Fibroblast of pulmonary artery (primary cell): ENCODE measurements at regions not wholly inside any gene's neighbourhood (a gene's known extent, or its start where the extent isn't known, plus 50 kb on each side); places are given as distances from the start of the nearest gene placed in this dataset.
"Not testable (repeated sequence)": the region's sequence is repeated elsewhere in the genome, so short reads cannot be mapped to it uniquely, and the experiment has no call there.

Source experiments
- DNase-seq: peaks from one replicate; pipeline ENCODE4 v3.0.0-alpha.2; 2010; ENCODE audit warnings: low read depth
- H3K4me3 ChIP-seq: replicated peaks from 2 replicates; pipeline ENCODE4 v1.5.1; 2011; ENCODE audit warnings: low read depth, mild to moderate bottlenecking, control low read depth, low read length, moderate library complexity
- TF ChIP-seq, protein P1 (sequence below): IDR thresholded peaks from 2 replicates; pipeline ENCODE4 v1.5.1; 2011; ENCODE audit warnings: mild to moderate bottlenecking, control low read depth, low read length, inconsistent platforms; ENCODE audit errors: missing control alignments

DNA sequence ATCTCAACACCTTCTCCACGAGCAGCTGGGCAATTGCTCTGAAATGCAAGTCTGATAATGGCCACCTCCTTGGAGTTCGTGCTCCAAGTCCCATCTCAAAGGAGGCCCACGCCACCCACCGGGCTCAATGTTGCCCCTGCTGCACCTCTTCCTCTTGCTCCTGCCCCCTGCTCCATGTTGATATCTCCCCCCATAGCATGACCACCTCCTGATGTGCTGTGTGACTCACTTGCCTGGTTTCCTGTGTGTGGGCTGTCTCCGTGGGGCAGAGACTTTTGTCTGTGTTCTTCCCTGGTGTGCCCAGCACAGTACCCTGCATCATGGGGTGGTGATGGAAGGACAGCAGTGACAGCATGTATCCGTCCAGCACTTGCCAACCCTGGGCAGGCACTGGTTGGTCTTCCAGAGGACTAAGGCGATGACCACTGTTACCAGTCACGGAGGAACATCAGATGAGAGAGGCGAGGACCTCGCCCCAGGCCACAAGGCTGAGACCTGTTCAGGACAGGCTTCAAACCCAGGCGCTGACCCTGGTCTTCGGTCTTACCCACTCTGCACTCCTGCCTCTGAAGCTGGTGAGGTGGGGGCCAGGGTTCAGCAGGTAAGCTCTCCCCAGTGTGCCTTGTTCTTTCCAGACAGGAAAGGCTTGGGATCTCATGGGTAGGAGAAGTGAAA lies 104.6 kb upstream of the LRPAP1 start:
- H3K4me3 ChIP-seq, result no peak overlapping the region
- TF ChIP-seq, protein P1, sequence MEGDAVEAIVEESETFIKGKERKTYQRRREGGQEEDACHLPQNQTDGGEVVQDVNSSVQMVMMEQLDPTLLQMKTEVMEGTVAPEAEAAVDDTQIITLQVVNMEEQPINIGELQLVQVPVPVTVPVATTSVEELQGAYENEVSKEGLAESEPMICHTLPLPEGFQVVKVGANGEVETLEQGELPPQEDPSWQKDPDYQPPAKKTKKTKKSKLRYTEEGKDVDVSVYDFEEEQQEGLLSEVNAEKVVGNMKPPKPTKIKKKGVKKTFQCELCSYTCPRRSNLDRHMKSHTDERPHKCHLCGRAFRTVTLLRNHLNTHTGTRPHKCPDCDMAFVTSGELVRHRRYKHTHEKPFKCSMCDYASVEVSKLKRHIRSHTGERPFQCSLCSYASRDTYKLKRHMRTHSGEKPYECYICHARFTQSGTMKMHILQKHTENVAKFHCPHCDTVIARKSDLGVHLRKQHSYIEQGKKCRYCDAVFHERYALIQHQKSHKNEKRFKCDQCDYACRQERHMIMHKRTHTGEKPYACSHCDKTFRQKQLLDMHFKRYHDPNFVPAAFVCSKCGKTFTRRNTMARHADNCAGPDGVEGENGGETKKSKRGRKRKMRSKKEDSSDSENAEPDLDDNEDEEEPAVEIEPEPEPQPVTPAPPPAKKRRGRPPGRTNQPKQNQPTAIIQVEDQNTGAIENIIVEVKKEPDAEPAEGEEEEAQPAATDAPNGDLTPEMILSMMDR, result no peak
- DNase-seq, result no peak

DNA sequence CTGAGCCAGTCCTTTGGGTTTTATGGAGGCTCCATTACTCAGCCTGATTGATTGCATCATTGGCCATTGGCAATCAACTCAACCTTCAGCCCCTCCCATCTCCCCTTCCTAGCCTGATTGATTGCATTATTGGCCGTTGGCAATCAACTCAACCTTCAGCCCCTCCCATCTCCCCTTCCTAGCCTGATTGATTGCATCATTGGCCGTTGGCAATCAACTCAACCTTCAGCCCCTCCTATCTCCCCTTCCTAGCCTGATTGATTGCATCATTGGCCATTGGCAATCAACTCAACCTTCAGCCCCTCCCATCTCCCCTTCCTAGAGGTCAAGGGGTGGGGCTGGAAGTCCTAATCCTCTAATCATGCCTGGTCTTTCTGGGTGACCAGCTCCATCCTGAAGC lies 103.8 kb upstream of the LRPAP1 start:
- not testable (repeated sequence) for DNase-seq, H3K4me3 ChIP-seq

DNA sequence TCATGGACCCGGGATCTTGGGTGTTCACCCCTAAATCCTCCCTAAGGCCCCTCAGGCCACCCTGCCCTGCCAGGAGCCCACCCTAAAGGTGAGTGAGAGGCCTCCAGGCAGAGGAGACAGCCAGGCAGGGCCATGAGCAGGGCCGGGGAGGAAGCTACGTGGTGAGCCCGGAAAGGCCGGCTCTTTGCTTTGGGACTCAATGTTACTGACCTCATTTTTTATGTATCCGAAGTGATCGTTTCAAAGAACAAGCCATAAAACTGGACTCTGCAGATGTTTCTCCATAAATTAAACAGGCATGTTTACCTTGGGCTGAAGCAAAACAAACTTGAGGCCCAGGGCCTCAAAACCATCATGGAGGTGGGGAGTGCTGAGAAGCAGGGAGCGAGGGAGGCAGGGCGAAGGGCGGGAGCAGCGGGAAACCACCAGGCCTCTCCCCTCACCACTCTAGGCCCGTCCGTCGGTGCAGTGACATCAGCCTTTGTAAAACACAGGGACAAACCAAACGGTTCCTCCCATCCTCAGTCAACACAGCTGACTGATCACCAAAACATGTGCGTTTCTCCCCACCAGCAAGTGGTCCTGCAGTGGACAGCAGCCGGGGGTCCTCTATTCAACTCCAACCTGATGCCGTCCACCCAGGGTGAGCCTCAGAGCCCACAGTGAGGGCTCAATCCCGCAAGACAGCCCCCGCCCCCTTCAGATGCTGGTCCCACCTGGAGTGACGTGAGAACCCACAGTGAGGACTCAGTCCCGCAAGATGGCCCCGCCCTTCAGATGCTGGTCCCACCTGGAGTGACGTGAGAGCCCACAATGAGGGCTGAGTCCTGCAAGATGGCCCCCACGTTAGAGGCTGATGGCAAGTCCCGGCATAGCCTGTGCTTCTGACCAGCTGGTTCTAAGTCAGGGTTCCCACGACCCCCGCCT lies 102.9 kb upstream of the LRPAP1 start:
- no peak for DNase-seq
- no peak overlapping the region for H3K4me3 ChIP-seq
- TF ChIP-seq, protein P1, result no peak

DNA sequence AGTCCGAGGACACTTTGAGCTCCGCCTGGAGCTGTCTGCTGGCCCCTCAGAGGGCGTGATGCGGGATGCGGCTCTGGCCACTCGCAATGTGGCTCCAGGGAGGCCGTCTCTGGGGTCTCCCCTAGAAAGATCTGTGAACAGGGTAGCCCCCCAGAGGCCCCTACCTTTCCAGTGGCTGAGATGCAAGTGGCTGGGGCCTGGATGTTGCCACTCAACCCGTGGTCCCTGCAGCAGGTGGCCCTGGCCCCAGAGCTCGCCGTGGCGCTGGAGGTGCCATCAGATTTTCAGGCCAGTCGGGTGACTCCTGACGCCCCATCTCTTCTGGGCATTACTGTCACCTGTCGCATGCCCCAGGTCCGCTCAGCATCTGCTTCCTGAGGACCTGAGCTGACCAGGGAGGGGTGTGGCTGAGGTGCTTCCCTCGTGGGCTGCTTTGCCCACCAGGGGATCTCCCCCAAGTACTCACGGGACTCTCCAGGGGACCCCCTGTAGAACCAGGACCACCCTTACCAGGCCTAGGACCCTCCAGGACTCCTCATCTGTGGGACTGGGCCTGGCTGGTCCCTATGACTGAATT lies 102.1 kb upstream of the LRPAP1 start:
- TF ChIP-seq, protein P1, result no peak
- H3K4me3 ChIP-seq, result no peak overlapping the region
- no peak for DNase-seq

DNA sequence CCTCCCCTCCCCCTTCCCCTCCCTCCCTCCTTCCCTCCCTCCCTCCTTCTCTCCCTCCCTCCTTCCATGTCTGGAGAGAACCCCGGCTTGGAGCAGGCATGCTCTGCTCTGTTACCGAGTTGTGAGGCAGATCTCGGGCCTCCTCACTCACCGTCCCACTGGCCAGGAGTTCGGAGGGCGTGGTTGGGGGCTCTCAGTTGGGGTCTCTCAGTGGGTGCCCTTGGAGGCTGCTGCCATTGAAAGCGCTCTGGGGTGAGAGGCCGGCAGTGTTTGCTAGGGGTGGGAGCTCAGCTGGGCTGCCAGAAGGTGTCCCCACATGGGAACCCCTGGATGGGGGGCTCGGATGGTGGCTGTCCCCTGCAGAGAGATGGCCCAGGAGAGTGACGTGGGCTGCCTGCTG lies 101.1 kb upstream of the LRPAP1 start:
- not testable (repeated sequence) for DNase-seq, H3K4me3 ChIP-seq

DNA sequence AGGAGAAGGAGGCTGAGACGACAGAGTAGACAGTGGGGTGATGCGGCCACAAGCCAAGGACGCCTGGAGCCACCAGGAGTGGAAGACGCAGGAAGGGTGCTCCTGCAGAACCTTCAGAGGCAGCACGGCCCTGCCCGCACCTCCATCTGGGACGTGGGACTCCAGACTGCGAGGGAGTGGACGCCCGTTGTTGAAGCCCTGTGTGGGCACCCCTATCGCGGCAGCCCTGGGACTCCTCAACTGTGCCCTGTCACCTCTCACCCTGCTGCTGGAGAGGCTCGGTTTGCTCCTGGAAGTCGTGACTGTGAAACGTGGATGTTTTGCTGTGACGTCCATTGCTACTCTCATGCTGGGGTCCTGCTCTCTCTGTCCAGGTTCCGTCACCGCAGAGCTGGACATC lies 100.6 kb upstream of the LRPAP1 start:
- not testable (repeated sequence) for H3K4me3 ChIP-seq, DNase-seq

DNA sequence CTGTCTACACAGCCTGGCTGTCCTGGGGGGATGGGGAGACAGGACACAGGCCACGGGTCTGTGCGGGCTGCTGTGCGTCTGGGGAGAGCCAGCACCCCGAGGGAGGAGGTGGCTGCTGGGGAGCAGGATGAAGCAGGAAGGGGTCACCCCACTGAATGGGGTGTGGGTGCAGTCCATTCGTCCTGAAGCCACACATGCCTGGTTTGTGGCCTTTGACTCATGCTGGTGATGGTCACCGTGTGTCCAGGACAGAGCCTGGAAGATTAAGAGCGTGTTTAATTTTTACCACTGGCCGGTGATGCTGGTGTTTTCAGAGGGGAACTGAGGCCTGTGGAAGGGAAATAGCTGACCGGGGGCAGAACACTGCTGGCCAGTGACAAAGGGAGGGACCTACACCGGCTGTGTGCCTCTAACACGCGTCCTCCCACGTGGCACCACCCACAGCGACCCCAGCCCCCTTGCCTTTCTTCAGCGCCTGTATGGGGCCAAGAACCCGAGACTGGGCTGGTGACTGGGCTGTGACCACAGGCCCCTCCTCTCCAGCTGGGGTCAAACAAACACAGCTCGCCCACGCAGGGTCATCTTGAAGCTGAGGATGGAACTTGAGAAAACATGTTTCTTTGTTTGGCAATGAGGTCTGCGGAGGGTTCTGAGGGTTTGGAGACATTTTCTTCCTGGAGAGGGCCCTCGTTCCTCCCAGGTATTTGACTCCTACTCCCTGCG lies 99.5 kb upstream of the LRPAP1 start:
- not testable (repeated sequence) for DNase-seq, H3K4me3 ChIP-seq

DNA sequence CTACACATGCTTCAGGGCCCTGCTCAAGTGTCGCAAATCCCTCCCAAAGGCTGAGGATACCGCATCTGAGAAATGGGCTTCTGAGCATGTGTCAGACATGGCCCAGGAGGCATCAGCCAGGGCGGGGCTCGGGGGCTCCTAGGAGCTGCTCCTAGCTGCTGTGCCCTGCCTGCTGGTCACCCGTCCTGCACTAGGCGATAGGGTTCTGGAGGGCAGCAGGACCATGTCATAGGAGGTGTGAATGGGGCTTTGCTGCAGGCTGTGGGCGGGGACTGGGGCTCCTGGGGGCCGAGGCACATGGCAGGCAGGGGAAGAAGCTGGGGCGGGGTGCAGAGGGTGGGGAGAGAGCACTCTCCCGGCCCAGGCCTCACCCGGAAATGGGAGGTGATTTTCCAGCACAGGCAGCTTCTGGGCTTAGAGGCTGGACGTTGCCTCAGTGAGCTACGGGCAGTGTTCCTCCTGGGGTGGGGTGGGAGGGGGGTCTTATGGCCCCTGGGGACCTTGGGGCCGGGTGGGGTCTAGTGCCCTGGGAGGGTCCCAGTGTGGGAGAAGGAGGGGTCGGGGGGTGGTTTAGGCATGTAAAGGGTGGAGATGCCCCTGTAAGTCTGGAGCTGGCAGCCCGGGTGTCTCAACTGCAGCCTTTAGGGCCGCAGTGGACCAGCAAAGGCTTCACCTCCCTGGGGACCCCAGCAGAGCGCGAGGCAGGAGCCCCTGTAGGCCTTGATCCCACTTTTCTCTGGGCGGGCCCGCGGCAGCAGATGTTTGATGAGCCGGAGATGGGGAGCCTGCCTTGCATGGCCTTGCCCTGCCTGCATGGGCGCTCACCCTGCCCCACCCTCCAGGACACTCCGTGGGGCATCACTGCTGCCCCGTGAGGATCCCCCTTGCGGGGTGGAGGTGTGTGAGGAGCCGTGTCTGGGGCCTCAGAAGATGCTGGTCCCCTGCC lies 98.6 kb upstream of the LRPAP1 start:
- TF ChIP-seq, protein P1, result no peak
- DNase-seq, result no peak
- no peak overlapping the region for H3K4me3 ChIP-seq
